ENCODE measurements at regions not wholly inside any gene's neighbourhood (a gene's known extent, or its start where the extent isn't known, plus 50 kb on each side); places are given as distances from the start of the nearest gene placed in this dataset.

DNA sequence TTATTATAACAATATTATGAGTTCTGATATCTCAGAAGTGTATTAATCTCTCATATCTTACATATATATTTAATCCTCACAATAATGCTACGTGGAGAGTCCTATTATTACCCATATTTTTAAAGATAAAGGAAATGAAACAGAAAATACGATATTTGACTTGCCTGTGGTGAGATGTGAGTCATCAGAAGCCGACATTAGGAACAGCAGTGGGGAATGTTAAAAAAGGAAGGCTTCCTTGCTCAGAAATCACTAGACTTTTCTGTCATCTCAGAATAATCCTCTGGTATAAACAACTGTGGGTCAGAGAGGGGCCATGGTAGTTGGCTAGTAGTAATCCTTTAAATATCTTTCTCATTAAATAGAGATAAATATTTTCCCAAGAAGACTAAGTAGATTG, 402.3 kb upstream of the PCDH15 start:
- no peak overlapping the region for H3K27ac Mint-ChIP-seq
- H3K27me3 Mint-ChIP-seq, result no peaks in the 10 kb centered on the region
- no peak for DNase-seq (ENCODE audit: low spot score, unreplicated experiment)
- TF ChIP-seq, protein P1, sequence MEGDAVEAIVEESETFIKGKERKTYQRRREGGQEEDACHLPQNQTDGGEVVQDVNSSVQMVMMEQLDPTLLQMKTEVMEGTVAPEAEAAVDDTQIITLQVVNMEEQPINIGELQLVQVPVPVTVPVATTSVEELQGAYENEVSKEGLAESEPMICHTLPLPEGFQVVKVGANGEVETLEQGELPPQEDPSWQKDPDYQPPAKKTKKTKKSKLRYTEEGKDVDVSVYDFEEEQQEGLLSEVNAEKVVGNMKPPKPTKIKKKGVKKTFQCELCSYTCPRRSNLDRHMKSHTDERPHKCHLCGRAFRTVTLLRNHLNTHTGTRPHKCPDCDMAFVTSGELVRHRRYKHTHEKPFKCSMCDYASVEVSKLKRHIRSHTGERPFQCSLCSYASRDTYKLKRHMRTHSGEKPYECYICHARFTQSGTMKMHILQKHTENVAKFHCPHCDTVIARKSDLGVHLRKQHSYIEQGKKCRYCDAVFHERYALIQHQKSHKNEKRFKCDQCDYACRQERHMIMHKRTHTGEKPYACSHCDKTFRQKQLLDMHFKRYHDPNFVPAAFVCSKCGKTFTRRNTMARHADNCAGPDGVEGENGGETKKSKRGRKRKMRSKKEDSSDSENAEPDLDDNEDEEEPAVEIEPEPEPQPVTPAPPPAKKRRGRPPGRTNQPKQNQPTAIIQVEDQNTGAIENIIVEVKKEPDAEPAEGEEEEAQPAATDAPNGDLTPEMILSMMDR (IDR thresholded peaks at IDR 0.05; ENCODE audit: unreplicated experiment), result no peak
- H3K4me3 Mint-ChIP-seq (ENCODE audit: low read depth), result no peak overlapping the region
- no peaks in the 10 kb centered on the region for H3K4me1 Mint-ChIP-seq (ENCODE audit: low read depth)
- no peaks in the 10 kb centered on the region for H3K36me3 Mint-ChIP-seq (ENCODE audit: insufficient read depth)
- H3K9me3 Mint-ChIP-seq (ENCODE audit: low read depth), result peaks cover 6% of the 10 kb centered on the region

DNA sequence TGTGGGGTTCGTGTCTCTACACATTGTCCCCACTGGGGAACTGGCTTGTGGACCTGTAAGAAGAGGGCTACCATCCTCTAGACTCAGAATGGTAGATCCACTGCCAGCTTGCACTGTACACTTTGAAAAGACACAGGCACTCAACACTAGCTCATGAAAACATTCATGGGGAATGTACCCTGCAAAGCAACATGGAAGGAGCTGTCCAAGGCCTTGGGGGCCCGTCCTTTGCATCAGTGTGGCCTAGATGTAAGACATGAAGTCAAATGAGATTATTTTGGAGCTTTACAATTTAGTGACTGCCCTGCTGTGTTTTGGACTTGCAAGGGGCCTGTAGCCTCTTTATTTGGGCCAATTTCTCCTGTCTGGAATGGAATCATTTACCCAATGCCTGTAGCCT, 399.0 kb upstream of the PCDH15 start:
- H3K36me3 Mint-ChIP-seq (ENCODE audit: insufficient read depth), result no peaks in the 10 kb centered on the region
- peaks cover 6% of the 10 kb centered on the region for H3K9me3 Mint-ChIP-seq (ENCODE audit: low read depth)
- TF ChIP-seq, protein P1 (IDR thresholded peaks at IDR 0.05; ENCODE audit: unreplicated experiment), result no peak
- no peaks in the 10 kb centered on the region for H3K27me3 Mint-ChIP-seq
- no peak for DNase-seq (ENCODE audit: low spot score, unreplicated experiment)
- no peaks in the 10 kb centered on the region for H3K4me1 Mint-ChIP-seq (ENCODE audit: low read depth)
- H3K27ac Mint-ChIP-seq, result no peak overlapping the region
- H3K4me3 Mint-ChIP-seq (ENCODE audit: low read depth), result no peak overlapping the region

DNA sequence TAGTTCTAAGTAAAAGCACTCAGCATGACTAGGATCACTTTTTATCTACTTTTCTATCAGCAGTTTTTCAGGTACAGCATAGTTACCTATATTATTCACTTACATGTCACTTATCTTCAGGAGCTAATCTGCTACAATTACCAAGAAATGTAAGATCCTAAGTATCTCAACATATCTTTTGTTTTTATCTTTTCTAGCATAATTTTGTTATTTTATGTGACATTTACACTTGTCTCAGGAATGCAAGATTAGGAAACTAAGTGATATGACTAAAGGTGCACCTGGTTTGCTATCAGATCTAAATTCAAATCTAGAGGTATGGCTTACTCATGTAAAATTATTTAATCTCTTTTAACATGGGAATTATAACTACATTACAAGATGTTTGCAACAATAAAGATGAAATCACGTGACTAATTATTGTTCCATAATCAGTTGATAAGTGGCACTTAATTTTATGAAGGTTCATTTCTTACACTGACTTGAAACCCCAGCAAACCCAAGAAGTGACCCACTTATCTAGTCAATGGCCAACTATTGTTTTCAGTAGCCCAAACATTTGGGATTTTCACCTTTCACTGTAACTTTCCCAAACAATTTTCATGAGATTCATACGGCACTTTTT, 390.3 kb upstream of the PCDH15 start:
- Mint-ChIP-seq H3K4me3 (ENCODE audit: low read depth) (no peak overlapping the region), H3K36me3 (ENCODE audit: insufficient read depth) (no peaks in the 10 kb centered on the region), H3K27ac (no peak overlapping the region), H3K4me1 (ENCODE audit: low read depth) (peaks cover 5% of the 10 kb centered on the region), H3K9me3 (ENCODE audit: low read depth) (no peaks in the 10 kb centered on the region), H3K27me3 (no peaks in the 10 kb centered on the region)
- no peak for DNase-seq (ENCODE audit: low spot score, unreplicated experiment)
- TF ChIP-seq, protein P1 (IDR thresholded peaks at IDR 0.05; ENCODE audit: unreplicated experiment), result no peak

DNA sequence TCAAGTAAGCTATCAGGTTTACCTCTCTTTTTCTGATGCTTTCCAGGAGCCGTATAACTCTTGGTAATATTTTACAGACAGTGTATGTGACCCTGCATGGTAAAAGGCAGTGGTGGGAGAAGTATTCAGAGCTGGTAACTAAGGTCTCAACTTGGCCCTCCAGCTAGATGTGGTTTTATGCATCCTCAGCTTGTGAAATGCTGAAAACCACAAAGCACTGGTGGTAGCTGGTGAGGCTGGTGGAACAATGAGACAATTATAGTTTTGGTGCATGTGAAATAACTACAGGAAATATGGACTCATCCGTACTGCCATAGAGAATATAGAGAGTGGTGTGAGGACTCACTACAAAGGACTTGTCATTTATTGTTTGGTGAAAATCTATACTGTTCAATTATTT, 383.0 kb upstream of the PCDH15 start:
- no peak for DNase-seq (ENCODE audit: low spot score, unreplicated experiment)
- Mint-ChIP-seq H3K27me3 (no peaks in the 10 kb centered on the region), H3K4me3 (ENCODE audit: low read depth) (no peak overlapping the region), H3K36me3 (ENCODE audit: insufficient read depth) (no peaks in the 10 kb centered on the region), H3K27ac (no peak overlapping the region), H3K4me1 (ENCODE audit: low read depth) (peaks cover 2% of the 10 kb centered on the region), H3K9me3 (ENCODE audit: low read depth) (peaks cover 3% of the 10 kb centered on the region)
- TF ChIP-seq, protein P1 (IDR thresholded peaks at IDR 0.05; ENCODE audit: unreplicated experiment), result no peak

DNA sequence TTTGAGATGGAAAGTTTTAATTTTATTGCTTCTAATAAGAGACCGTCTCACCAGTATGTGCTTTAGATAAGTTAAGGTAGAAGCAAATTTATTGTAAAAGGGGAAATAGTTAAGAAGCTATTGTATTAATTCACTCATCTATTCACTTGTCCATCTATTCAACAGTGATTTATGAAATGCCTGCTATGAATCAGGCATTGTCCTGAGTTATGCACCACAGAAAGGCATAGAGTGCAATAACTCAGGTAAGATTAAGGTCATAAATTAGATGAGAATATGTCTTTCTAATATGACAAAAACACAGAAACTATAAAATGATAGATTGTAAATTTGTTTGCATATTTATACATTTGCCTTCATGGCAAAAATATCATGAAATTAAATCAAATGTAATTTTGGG, 379.3 kb upstream of the PCDH15 start:
- no peak overlapping the region for H3K27ac Mint-ChIP-seq
- DNase-seq (ENCODE audit: low spot score, unreplicated experiment), result no peak
- TF ChIP-seq, protein P1 (IDR thresholded peaks at IDR 0.05; ENCODE audit: unreplicated experiment), result no peak
- no peak overlapping the region for H3K4me3 Mint-ChIP-seq (ENCODE audit: low read depth)
- no peaks in the 10 kb centered on the region for H3K36me3 Mint-ChIP-seq (ENCODE audit: insufficient read depth)
- H3K27me3 Mint-ChIP-seq, result no peaks in the 10 kb centered on the region
- H3K9me3 Mint-ChIP-seq (ENCODE audit: low read depth), result peaks cover 7% of the 10 kb centered on the region
- H3K4me1 Mint-ChIP-seq (ENCODE audit: low read depth), result no peaks in the 10 kb centered on the region
